H1 (cell line): ENCODE measurements at regions not wholly inside any gene's neighbourhood (a gene's known extent, or its start where the extent isn't known, plus 50 kb on each side); places are given as distances from the start of the nearest gene placed in this dataset.

Source experiments
- CTCF ChIA-PET: fragments of 300-600 bp; sonication (Branson Sonifier 250); formaldehyde crosslinking; loops from one replicate; lab custom pipeline; 2021; ENCODE audit not compliant: partially characterized antibody; lab: Charles Lee
- POLR2A ChIA-PET: fragments of 300-600 bp; sonication (Branson Sonifier 250); formaldehyde crosslinking; loops from one replicate; lab custom pipeline; 2021; ENCODE audit warnings: inconsistent platforms; ENCODE audit not compliant: partially characterized antibody; lab: Charles Lee
- DNase-seq, 2 experiments: peaks; one replicate each; pipeline versions ENCODE4 v3.0.0 to v3.0.0-alpha.2; 2010 to 2022; ENCODE audit warnings: low spot score in 2 of 2, low read depth in 1 of 2, mixed read lengths in 1 of 2
- FAIRE-seq: peaks from 2 replicates; lab custom pipeline; 2011; peaks lifted over from hg19 to GRCh38; lab: Jason Lieb, UNC
- H2AFZ ChIP-seq: 2 replicates; pipeline ENCODE4 v1.8.1; 2012; ENCODE audit warnings: low read length, inconsistent platforms
- H2AK5ac ChIP-seq: 2 replicates; pipeline ENCODE4 v1.6.1; 2013; ENCODE audit warnings: low read depth, low read length
- H2BK120ac ChIP-seq: replicated peaks from 2 replicates; pipeline ENCODE3; 2013; ENCODE audit warnings: low read depth, low read length, inconsistent platforms
- H2BK12ac ChIP-seq: 2 replicates; pipeline ENCODE4 v1.6.1; 2013; ENCODE audit warnings: low read depth, low read length
- H2BK15ac ChIP-seq: 2 replicates; pipeline ENCODE4 v1.6.1; 2013; ENCODE audit warnings: low read length
- H2BK20ac ChIP-seq: 2 replicates; pipeline ENCODE4 v1.6.1; 2013; ENCODE audit warnings: low read length
- H2BK5ac ChIP-seq: 2 replicates; pipeline ENCODE4 v1.6.1; 2013; ENCODE audit warnings: low read depth, low read length
- H3K14ac ChIP-seq: 2 replicates; pipeline ENCODE4 v1.6.1; 2013; ENCODE audit warnings: inconsistent platforms; ENCODE audit not compliant: insufficient read length
- H3K18ac ChIP-seq: 2 replicates; pipeline ENCODE4 v1.6.1; 2013; ENCODE audit warnings: low read length; ENCODE audit errors: extremely low read depth
- H3K23ac ChIP-seq: 2 replicates; pipeline ENCODE4 v1.6.1; 2013; ENCODE audit warnings: inconsistent platforms; ENCODE audit not compliant: insufficient read length
- H3K23me2 ChIP-seq: 2 replicates; pipeline ENCODE4 v1.6.1; 2013; ENCODE audit warnings: low read depth, low read length
- H3K27ac ChIP-seq: 2 replicates; pipeline ENCODE4 v1.6.1; 2011; ENCODE audit warnings: low read depth, low read length, inconsistent platforms
- H3K27me3 ChIP-seq, 4 experiments: replicated peaks in 1 of 4; 1 replicate in 1 of 4; 2 replicates in 3 of 4; pipeline versions ENCODE4 v1.6.1 to v1.8.1; 2011 to 2013; ENCODE audit warnings: low read length in 3 of 4, mild to moderate bottlenecking in 3 of 4, inconsistent platforms in 2 of 4, mixed read lengths in 2 of 4, moderate library complexity in 1 of 4; ENCODE audit not compliant: control insufficient read depth in 3 of 4, insufficient read depth in 3 of 4; ENCODE audit errors: extremely low read depth in 1 of 4
- H3K36me3 ChIP-seq, 4 experiments: 2 replicates each; pipeline versions ENCODE4 v1.6.1 to v1.8.1; 2011 to 2013; ENCODE audit warnings: mild to moderate bottlenecking in 4 of 4, low read length in 3 of 4, moderate library complexity in 2 of 4, control low read depth in 1 of 4, inconsistent platforms in 1 of 4; ENCODE audit not compliant: insufficient read depth in 4 of 4, control insufficient read depth in 2 of 4
- H3K4ac ChIP-seq: replicated peaks from 2 replicates; pipeline ENCODE3; 2013; ENCODE audit warnings: low read length, low read depth, mixed read lengths, inconsistent platforms; ENCODE audit not compliant: insufficient read length
- H3K4me1 ChIP-seq, 4 experiments: replicated peaks in 1 of 4; 1 replicate in 1 of 4; 2 replicates in 3 of 4; pipeline versions ENCODE4 v1.6.1 to v1.8.1; 2011 to 2013; ENCODE audit warnings: low read length in 3 of 4, inconsistent platforms in 2 of 4, mixed read lengths in 1 of 4; ENCODE audit not compliant: insufficient read depth in 4 of 4, control insufficient read depth in 3 of 4
- H3K4me2 ChIP-seq, 2 experiments: 2 replicates each; pipeline versions ENCODE4 v1.6.1 to v1.8.1; 2011 to 2013; ENCODE audit warnings: low read depth in 2 of 2, low read length in 2 of 2, control low read depth in 1 of 2, inconsistent platforms in 1 of 2, mild to moderate bottlenecking in 1 of 2; ENCODE audit not compliant: insufficient read depth in 1 of 2
- H3K4me3 ChIP-seq, 4 experiments: fragments of 200-600, 300-600 bp in 1 of 4; sonication (generic), shearing (Covaris generic), sonication (Bioruptor Twin) in 1 of 4; 2 replicates each; pipeline versions ENCODE4 v1.5.1 to v1.8.1; 2011 to 2016; ENCODE audit warnings: low read length in 4 of 4, low read depth in 3 of 4, control low read depth in 2 of 4, inconsistent platforms in 2 of 4, mild to moderate bottlenecking in 2 of 4, mixed read lengths in 1 of 4, moderate library complexity in 1 of 4; ENCODE audit not compliant: insufficient read depth in 2 of 4; ENCODE audit errors: extremely low read depth in 1 of 4
- H3K56ac ChIP-seq: replicated peaks from 2 replicates; pipeline ENCODE3; 2013; ENCODE audit warnings: low read depth, mild to moderate bottlenecking, mixed read lengths, low read length, inconsistent platforms; ENCODE audit not compliant: insufficient read length
- H3K79me1 ChIP-seq: 2 replicates; pipeline ENCODE4 v1.6.1; 2013; ENCODE audit warnings: low read depth, low read length, control low read depth
- H3K79me2 ChIP-seq, 2 experiments: 2 replicates each; pipeline versions ENCODE4 v1.6.1 to v1.8.1; 2012 to 2013; ENCODE audit warnings: low read length in 2 of 2, mild to moderate bottlenecking in 2 of 2, inconsistent platforms in 1 of 2; ENCODE audit not compliant: insufficient read depth in 2 of 2, control insufficient read depth in 1 of 2
- H3K9ac ChIP-seq, 4 experiments: replicated peaks in 1 of 4; 1 replicate in 1 of 4; 2 replicates in 3 of 4; pipeline versions ENCODE4 v1.6.1 to v1.8.1; 2011 to 2013; ENCODE audit warnings: low read depth in 3 of 4, low read length in 3 of 4, control low read depth in 2 of 4, mild to moderate bottlenecking in 2 of 4, moderate library complexity in 2 of 4, inconsistent platforms in 1 of 4; ENCODE audit errors: extremely low read depth in 1 of 4
- H3K9me3 ChIP-seq, 2 experiments: 2 replicates each; pipeline versions ENCODE4 v1.6.1 to v1.8.1; 2012 to 2013; ENCODE audit warnings: mild to moderate bottlenecking in 2 of 2, moderate library complexity in 2 of 2, control low read depth in 1 of 2, inconsistent platforms in 1 of 2, low read depth in 1 of 2, low read length in 1 of 2, mixed read lengths in 1 of 2; ENCODE audit not compliant: insufficient read depth in 2 of 2
- H4K20me1 ChIP-seq, 2 experiments: replicated peaks in 1 of 2; 2 replicates each; pipeline versions ENCODE3 to v1.8.1; 2011 to 2013; ENCODE audit warnings: inconsistent platforms in 2 of 2, low read length in 2 of 2, mild to moderate bottlenecking in 1 of 2; ENCODE audit not compliant: insufficient read depth in 2 of 2, control insufficient read depth in 1 of 2
- H4K5ac ChIP-seq: 2 replicates; pipeline ENCODE4 v1.6.1; 2013; ENCODE audit warnings: low read length, low read depth, mixed read lengths, inconsistent platforms; ENCODE audit not compliant: insufficient read length
- H4K8ac ChIP-seq: 2 replicates; pipeline ENCODE4 v1.8.0; 2013; ENCODE audit warnings: mild to moderate bottlenecking, moderate library complexity, low read length, inconsistent platforms; ENCODE audit not compliant: insufficient read depth; ENCODE audit errors: extremely low read depth
- H4K91ac ChIP-seq: replicated peaks from 2 replicates; pipeline ENCODE3; 2013; ENCODE audit warnings: low read length, mixed read lengths, inconsistent platforms; ENCODE audit not compliant: insufficient read length
- GABPA ChIP-seq: IDR thresholded peaks from 2 replicates; pipeline ENCODE4 v1.6.1; 2011; ENCODE audit warnings: mild to moderate bottlenecking, low read length, moderate library complexity, borderline replicate concordance; ENCODE audit not compliant: insufficient read depth
- WGBS, 2 experiments: shearing (Covaris generic) in 1 of 2; methylation state at CpG; one replicate each; pipeline versions ENCODE4 v1.1.6 to v1.1.7; 2013 to 2015; ENCODE audit warnings: low lambda C conversion rate in 2 of 2, mixed read lengths in 2 of 2, inconsistent platforms in 1 of 2, low coverage in 1 of 2, missing lambda C conversion rate in 1 of 2; ENCODE audit not compliant: insufficient replicate concordance in 2 of 2, insufficient coverage in 1 of 2, insufficient read length in 1 of 2; ENCODE audit errors: extremely low coverage in 1 of 2, missing lambda C conversion rate in 1 of 2; 5-methylcytosine and 5-hydroxymethylcytosine counted together

- POLR2A ChIA-PET = no interaction called here
- Histone ChIP-seq H4K91ac (no peak overlapping the region), H4K20me1 (no peaks in the 10 kb centered on the region), H2AK5ac (no peak overlapping the region), H4K8ac (no peak overlapping the region), H3K9ac (no peak overlapping the region), H3K23ac (no peak overlapping the region), H2AFZ (no peak overlapping the region), H3K18ac (no peak overlapping the region), H3K4ac (no peak overlapping the region), H2BK5ac (no peak overlapping the region), H3K4me2 (no peak overlapping the region), H2BK120ac (no peak overlapping the region), H3K27ac (no peak overlapping the region), H3K56ac (no peak overlapping the region), H2BK15ac (no peak overlapping the region), H2BK20ac (no peak overlapping the region), H3K4me3 (no peak overlapping the region), H3K36me3 (no peaks in the 10 kb centered on the region), H3K4me1 (peaks cover 0 to 3% (median 1%) of the 10 kb centered on the region in 4 experiments; a peak in 2 of 7 replicates), H3K23me2 (no peaks in the 10 kb centered on the region), H3K79me1 (no peaks in the 10 kb centered on the region), H3K9me3 (no peaks in the 10 kb centered on the region), H3K14ac (no peak overlapping the region), H2BK12ac (no peak overlapping the region), H4K5ac (no peak overlapping the region), H3K79me2 (no peaks in the 10 kb centered on the region), H3K27me3 (peaks cover 0 to 1% (median 0%) of the 10 kb centered on the region in 4 experiments; a peak in 1 of 7 replicates)
- no peak for DNase-seq
- CTCF ChIA-PET = no interaction called here
- FAIRE-seq = no peak
- no peak for TF ChIP-seq GABPA
- 72% methylated on average over 1 of the region's 1 CpG; no CpG with 5 or more reads in 1 of the 2 experiments for WGBS, 2 experiments
Observed at GRCh38 chr3:73786998-73787397, 162.3 kb upstream of the PDZRN3 start.
